K562 (cell line): ENCODE measurements at regions not wholly inside any gene's neighbourhood (a gene's known extent, or its start where the extent isn't known, plus 50 kb on each side); places are given as distances from the start of the nearest gene placed in this dataset.

Experiments used
- CEBPG ChIP-seq, 3 experiments: fragments of 200-800 bp in 1 of 3; sonication (Bioruptor generic) in 1 of 3; sonication (generic) in 1 of 3; formaldehyde crosslinking in 1 of 3; IDR thresholded peaks in 2 of 3; conservative IDR thresholded peaks in 1 of 3; 2 replicates each; pipeline versions ENCODE4 v1.6.1 to v1.8.0; 2016 to 2022; ENCODE audit warnings: missing compliant biosample characterization in 2 of 3, missing genetic modification characterization in 2 of 3, mild to moderate bottlenecking in 1 of 3, missing genetic modification reagents in 1 of 3
- CREB3 ChIP-seq: fragments of 450-650 bp; conservative IDR thresholded peaks from 2 replicates; pipeline ENCODE4 v1.6.1; 2016; ENCODE audit warnings: missing genetic modification characterization, low read depth, mild to moderate bottlenecking, missing compliant biosample characterization, moderate library complexity
- E2F8 ChIP-seq: fragments of 450-650 bp; IDR thresholded peaks from 2 replicates; pipeline ENCODE4 v1.7.1; 2018; ENCODE audit warnings: mild to moderate bottlenecking, low read depth; ENCODE audit not compliant: partially characterized antibody
- FOSL1 ChIP-seq: fragments of 200-800 bp; sonication (Bioruptor generic); conservative IDR thresholded peaks from 2 replicates; pipeline ENCODE4 v1.6.1; 2016; ENCODE audit warnings: missing genetic modification characterization, missing compliant biosample characterization
- HDAC3 ChIP-seq: fragments of 450-650 bp; IDR thresholded peaks from 2 replicates; pipeline ENCODE4 v1.6.1; 2018; ENCODE audit warnings: borderline replicate concordance, mild to moderate bottlenecking, moderate library complexity; ENCODE audit not compliant: partially characterized antibody
- MAFF ChIP-seq: IDR thresholded peaks from 2 replicates; pipeline ENCODE4 v1.6.1; 2012; ENCODE audit warnings: low read length, improper control_type of control experiment
- MAFG ChIP-seq: fragments of 450-650 bp; conservative IDR thresholded peaks from 2 replicates; pipeline ENCODE4 v1.6.1; 2016; ENCODE audit warnings: missing genetic modification characterization, missing compliant biosample characterization
- NFE2L1 ChIP-seq: fragments of 450-650 bp; IDR thresholded peaks from 2 replicates; pipeline ENCODE4 v1.6.1; 2016; ENCODE audit warnings: missing genetic modification characterization, low read depth, mild to moderate bottlenecking, missing compliant biosample characterization, moderate library complexity, borderline replicate concordance
- PPARD ChIP-seq: fragments of 250-450 bp; sonication (Bioruptor Pico); IDR thresholded peaks from 2 replicates; pipeline ENCODE4 v1.8.0; 2022; ENCODE audit warnings: inconsistent platforms, mild to moderate bottlenecking, moderate library complexity
- YBX1 ChIP-seq: fragments of 450-650 bp; IDR thresholded peaks from 2 replicates; pipeline ENCODE4 v1.7.1; 2016; ENCODE audit warnings: mild to moderate bottlenecking
- ZNF133 ChIP-seq: fragments of 250-450 bp; sonication (Bioruptor Pico); IDR thresholded peaks from 2 replicates; pipeline ENCODE4 v1.4.0; 2020; ENCODE audit warnings: mild to moderate bottlenecking
- ZNF445 ChIP-seq: fragments of 250-450 bp; sonication (Bioruptor Pico); IDR thresholded peaks from 2 replicates; pipeline ENCODE4 v1.4.0; 2020; ENCODE audit warnings: low read depth, mild to moderate bottlenecking, moderate library complexity
- ZNF695 ChIP-seq: fragments of 450-650 bp; formaldehyde crosslinking; IDR thresholded peaks from 2 replicates; pipeline ENCODE4 v1.4.0; 2020; ENCODE audit warnings: mild to moderate bottlenecking, moderate library complexity
- ZNF76 ChIP-seq: fragments of 250-450 bp; sonication (Bioruptor Pico); IDR thresholded peaks from 2 replicates; pipeline ENCODE4 v1.4.0; 2020; ENCODE audit warnings: mild to moderate bottlenecking, moderate library complexity, borderline replicate concordance
- TF ChIP-seq, protein P1 (sequence below): IDR thresholded peaks from 2 replicates; pipeline ENCODE4 v1.6.1; 2012; ENCODE audit warnings: low read depth, low read length, improper control_type of control experiment, borderline replicate concordance
- TF ChIP-seq, protein P2 (sequence below): fragments of 250-450 bp; sonication (Bioruptor Pico); IDR thresholded peaks from 2 replicates; pipeline ENCODE4 v1.9.0; 2021; ENCODE audit warnings: mild to moderate bottlenecking

DNA sequence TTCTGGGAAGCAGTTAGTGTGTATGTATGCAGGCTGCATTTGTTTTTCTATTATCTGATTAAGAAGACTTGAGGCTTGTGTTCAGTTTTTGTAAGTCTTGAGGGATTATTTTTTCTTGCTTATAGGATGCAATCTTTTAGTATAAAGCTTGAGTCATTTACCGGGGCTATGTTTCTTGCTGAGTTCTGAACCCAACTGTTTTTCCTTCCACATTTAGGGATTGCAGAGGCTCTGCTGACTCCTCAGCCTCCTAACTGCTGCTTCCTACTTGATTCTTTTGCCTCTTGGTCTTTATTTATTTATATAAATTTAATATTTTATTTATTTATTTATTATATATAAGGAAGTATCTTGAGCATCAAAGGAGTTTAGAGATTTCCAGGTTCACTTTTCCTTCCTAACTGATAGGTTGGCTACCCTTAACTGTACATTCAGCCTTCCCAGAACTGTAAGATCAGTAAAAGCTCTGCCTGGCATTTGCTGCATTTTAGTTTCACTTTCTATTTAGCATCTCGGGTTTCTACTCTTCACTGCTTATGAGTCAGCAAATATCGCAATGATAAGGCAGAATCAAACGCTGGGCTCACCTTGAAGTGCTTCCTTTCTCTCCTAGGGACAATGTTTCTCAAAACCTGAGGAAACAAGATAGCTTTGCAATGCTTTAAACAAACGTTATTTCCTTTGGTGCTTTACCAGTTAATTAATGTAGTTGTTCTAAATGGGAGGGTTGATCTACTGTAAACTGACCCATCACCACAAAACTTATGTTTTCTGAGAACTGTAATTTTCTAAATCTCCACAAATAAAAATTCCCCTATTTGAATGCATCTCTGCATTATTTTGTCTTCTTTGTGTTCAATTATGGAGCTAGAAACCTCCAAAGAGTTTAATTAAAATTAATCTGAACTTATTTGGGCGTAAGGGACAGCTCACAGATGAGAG, 1183.7 kb upstream of the TMEM132C start (continued):
- TF ChIP-seq E2F8 (no peak), ZNF133 (no peak), HDAC3 (no peak), CEBPG (CRISPR knock-in tag; IDR thresholded peaks at IDR 0.05) (no peak), CEBPG (tag; conservative IDR thresholded peaks at IDR 0.05 in 1 of 2, IDR thresholded peaks at IDR 0.05 in 1 of 2) (no peak), MAFF (peak; percentile 99), ZNF695 (CRISPR knock-in tag) (no peak), YBX1 (no peak), NFE2L1 (tag) (peak; percentile 97), ZNF445 (CRISPR knock-in tag) (no peak), CREB3 (tag) (no peak), FOSL1 (tag) (peak; percentile 84), PPARD (CRISPR knock-in tag) (no peak), MAFG (peak; percentile 100), ZNF76 (no peak)
- TF ChIP-seq, protein P1, sequence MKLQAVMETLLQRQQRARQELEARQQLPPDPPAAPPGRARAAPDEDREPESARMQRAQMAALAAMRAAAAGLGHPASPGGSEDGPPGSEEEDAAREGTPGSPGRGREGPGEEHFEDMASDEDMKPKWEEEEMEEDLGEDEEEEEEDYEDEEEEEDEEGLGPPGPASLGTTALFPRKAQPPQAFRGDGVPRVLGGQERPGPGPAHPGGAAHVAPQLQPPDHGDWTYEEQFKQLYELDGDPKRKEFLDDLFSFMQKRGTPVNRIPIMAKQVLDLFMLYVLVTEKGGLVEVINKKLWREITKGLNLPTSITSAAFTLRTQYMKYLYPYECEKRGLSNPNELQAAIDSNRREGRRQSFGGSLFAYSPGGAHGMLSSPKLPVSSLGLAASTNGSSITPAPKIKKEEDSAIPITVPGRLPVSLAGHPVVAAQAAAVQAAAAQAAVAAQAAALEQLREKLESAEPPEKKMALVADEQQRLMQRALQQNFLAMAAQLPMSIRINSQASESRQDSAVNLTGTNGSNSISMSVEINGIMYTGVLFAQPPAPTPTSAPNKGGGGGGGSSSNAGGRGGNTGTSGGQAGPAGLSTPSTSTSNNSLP = peak; percentile 43; the same call in 1 of the 2 replicates
- TF ChIP-seq, protein P2, sequence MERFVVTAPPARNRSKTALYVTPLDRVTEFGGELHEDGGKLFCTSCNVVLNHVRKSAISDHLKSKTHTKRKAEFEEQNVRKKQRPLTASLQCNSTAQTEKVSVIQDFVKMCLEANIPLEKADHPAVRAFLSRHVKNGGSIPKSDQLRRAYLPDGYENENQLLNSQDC (CRISPR knock-in tag) = no peak
